HG02970 (cell line): ENCODE measurements at regions not wholly inside any gene's neighbourhood (a gene's known extent, or its start where the extent isn't known, plus 50 kb on each side); places are given as distances from the start of the nearest gene placed in this dataset.

ENCODE experiments used
- ATAC-seq: cut with Tn5 transposase; IDR thresholded peaks from one replicate; pipeline ENCODE4 v1.9.1; 2021; ENCODE audit warnings: mild to moderate bottlenecking, moderate library complexity, moderate number of reproducible peaks; ENCODE audit not compliant: unreplicated experiment, low FRiP score

DNA sequence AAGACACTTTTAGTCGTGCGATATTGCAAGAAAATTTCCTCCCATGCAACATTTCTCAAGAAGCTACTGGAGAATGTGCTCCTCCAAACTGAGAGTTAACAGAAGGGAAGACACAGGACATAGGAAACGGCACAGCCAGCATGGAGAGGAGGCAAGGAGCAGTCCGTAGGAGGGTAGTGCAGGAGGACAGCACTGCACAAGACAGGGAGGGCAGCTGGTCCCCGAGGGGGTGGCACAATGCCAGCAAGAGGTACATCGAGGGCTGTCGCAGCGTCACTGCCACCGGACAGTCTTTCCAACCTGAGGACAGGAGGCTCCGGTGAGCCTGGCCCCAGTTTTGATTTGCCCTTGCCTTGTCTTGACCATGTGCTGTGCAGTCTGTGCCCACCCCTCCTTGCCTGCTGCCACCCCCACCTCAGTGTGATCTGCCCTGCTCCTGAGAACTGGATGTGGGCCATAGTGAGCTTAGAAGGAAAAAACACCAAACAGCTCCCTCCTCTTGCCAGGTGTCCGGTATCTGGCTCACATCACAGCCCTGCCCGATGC lies 81.6 kb upstream of the LAPTM4A start:
- ATAC-seq: no peak

- ATAC-seq: no peak
These were observed 79.6 kb upstream of the LAPTM4A start for GRCh38 chr2:20130821-20131645.

- ATAC-seq: no peak
These were observed 78.7 kb upstream of the LAPTM4A start for GRCh38 chr2:20130160-20130560.

GRCh38 chr2:20129331-20130159 lies 78.1 kb upstream of the LAPTM4A start:
- ATAC-seq: no peak

DNA sequence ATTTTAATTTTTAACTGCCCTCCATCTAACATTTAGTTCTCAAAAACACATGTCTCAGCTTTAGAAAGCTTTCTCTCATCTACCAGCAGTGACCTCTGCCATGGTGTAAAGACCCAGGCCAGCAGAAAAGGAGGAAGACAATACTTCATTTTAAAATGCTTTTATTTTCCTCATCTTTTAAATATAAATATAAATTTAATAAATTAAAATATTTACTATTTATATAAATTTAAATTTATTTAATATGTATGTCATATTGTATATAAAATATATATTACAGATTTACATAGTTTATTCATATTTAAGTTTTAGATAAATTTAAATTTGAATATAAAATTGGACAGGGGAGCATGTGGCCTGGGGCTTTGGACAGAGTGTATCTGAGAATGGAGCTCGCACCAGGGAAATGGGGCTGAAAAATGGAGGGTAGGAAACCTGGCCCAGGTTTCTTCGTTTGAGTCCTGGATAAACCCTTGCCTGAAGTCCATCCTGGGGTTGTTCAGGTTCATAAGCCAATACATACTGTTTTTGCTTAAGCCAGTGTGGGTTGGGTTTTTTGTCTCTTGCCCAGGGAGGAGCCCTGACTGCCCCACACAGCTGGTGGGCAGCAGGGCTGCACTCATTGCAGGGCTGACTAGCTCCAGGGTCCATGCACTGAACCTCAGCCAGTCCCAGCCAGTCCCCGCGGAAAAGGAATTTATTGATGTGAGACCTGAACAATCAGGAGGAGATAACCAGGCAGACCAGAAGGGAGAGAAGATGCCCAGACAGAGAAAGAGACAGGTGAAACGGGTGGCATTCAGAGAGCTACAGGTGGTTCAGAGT lies 77.3 kb upstream of the LAPTM4A start:
- no peak for ATAC-seq

- ATAC-seq: no peak
These were observed 75.0 kb upstream of the LAPTM4A start for GRCh38 chr2:20126469-20126868.

DNA sequence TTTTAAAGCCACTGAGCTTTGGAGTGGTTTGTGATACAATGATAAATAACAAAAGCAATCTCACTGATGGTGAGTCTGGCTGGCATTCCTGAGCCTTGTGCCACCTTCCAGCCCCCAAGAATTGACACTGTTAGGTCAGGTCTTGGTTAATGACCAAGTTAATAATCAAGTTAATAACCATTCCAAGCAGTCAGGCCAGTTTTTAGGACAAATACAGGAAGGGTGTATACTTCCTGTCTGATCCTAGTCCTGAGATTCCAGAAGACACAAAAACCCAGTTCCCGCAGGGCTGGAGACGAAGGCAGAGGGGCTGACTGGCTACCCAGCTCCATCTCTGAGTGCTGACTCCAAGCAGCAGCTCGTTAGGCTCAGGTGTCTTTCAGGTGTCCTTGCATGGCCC lies 74.6 kb upstream of the LAPTM4A start:
- ATAC-seq: no peak

GRCh38 chr2:20125616-20126015 lies 74.2 kb upstream of the LAPTM4A start:
- no peak for ATAC-seq

- ATAC-seq: no peak
These were observed 73.7 kb upstream of the LAPTM4A start for GRCh38 chr2:20125164-20125563.

DNA sequence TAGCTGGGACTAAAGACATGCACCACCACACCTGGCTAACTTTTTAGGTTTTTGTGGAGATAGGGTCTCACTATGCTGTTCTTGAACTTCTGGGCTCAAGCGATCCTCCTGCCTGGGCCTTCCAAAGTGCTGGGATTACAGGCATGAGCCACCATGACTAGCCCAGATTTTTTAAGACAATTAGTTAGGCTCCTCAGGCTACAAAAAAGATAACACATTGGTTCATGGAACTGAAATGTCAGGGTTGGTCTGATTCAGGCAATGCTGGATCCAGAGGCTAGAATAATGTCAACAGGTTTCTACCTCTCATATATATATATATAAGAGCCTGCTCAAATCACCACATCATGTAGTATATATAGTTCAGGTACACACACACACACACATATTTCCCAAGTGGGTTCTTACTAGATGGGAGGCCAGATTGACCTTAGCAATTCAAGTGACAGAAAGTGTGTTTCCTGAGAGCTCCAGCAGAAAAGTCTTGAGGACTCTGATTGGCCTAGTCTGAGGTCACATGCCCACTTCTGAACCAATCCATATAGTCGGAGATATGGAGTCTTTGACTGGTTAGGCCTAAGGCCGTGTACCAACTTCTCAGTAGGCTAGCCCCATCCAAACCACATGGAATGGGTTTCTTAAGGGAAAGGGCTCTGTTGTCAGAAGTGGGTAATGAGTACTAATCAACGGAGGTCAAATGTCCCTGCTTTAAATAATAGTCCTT lies 72.6 kb upstream of the LAPTM4A start:
- no peak for ATAC-seq

- ATAC-seq: no peak
These were observed 71.4 kb upstream of the LAPTM4A start for GRCh38 chr2:20122864-20123263.

DNA sequence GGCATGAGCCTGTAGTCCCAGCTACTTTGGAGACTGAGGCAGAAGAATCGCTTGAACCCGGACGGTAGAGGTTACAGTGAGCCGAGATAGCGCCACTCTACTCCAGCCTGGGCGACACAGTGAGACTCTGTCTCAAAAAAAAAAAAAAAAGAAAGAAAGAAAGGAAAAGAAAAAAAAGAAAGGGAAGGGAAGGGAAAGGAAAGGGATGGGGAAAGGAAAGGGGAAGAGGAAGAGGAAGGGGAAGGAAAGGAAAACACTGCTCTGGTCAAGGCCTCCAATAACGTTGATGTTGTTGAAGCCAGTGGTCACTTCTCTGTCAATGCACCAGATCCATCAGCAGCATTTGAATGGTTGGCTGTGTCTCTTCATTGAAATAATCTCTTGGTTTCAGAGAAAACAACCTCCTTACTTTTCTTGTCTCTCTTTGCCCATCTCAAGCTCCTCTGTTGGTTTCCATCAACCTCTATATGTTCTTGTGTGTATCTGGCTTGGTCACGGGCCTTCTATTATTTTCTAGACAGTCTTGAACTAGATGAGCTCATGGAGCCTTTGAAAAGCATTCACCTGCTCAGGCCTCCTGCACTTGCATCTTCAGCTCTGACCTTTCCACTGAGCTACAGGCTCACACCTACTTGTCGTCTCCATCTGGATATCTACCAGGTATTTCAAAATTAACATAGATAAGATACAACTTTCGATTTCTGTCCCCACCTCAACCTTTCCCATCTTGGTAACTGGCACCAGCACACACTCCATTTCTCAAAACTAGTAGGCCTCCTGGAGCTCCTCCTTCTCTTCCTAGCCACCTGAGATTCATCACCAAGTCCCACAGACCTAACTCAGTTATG lies 69.4 kb upstream of the LAPTM4A start:
- ATAC-seq: no peak

DNA sequence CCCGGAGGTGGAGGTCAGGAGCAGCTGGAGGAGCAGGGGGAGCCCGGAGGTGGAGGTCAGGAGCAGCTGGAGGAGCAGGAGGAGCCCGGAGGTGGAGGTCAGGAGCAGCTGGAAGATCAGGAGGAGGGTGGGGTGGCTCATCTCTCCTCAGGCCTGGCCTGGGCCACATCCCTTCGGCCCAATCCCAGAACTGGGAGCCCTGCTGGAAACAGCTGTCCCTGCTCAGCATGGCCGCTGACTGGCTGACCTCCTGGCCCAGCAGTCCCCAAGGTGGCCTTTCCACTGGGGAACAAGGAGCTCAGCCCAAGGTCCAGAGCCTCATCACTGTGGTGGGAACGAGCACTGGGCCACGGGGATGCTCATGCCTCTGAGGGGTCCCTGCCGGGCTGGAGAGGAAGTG lies 66.6 kb upstream of the LAPTM4A start:
- no peak for ATAC-seq

GRCh38 chr2:20115902-20116301 lies 64.5 kb upstream of the LAPTM4A start:
- ATAC-seq: no peak

DNA sequence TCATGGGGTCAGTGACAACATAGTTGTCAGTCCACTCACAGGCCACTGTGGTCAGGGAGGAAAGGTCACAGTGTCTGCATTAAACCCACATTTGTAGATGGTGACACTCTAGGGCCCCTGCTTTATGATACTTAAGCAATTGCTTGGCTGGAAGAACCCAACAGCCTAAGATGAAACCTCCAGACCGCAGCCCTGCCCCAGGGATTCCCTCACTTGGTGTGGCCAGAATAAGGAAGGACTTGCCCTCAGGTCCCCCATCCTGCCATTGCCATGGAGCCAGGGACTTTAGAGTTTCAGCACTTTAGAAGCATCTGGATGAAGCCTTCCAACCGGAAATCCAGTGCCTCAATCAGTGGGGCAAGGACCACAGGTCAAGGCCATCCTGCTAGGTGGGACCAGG lies 63.9 kb upstream of the LAPTM4A start:
- no peak for ATAC-seq

DNA sequence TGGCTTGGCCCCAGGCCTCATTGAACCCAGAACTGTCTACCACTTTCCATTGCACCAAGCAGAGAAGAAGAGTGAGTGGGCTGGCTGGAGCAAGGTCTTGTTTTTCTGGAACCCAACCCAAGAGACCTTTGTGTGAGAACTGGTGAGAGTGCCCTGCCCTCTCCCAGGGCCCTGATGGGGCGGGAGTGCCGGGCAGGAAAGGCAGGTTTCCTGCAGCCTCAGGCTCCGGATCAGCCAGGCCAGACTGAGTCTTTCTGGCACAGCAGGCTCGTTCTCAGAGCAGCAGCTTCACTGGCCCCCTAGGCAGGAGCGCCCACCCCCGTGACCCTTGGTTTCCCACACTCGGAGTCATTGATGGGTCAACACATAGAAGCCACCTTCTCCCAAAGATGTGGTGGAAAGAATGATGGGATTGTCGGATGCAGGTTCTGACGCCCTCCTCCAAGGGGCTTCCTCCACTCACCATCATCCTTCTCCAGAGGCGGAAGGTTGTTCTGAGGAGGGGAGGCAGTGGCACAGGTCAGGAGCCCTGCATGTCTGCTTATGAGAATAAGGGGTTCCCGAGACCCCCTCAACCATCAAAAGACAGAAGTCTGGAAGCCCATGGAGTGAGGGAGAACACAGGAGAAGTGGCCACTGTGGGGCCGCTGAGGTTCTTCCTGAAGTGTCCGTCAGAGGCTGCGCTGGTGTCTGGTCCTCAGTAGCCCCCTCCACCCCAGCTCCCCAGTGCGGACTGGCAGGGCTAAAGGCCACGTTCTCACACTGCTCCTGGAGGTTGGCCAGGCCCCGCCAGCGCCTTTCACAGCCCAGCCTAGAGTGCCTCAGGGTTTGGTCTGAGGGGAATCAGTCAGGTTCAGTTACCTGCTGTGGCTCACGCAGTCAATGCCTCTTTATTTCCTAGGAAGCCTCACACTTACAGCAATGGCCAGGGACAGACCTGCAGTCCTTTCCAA lies 62.8 kb upstream of the LAPTM4A start:
- ATAC-seq: no peak

- no peak for ATAC-seq
These were observed 61.8 kb upstream of the LAPTM4A start for GRCh38 chr2:20113004-20113796.
